ENCODE measurements at regions not wholly inside any gene's neighbourhood (a gene's known extent, or its start where the extent isn't known, plus 50 kb on each side); places are given as distances from the start of the nearest gene placed in this dataset.
"Not testable (repeated sequence)": the region's sequence is repeated elsewhere in the genome, so short reads cannot be mapped to it uniquely, and the experiment has no call there.

- Histone ChIP-seq H3K79me2 (ENCODE audit: insufficient read depth, low read depth) (no peaks in the 10 kb centered on the region), H2AFZ (ENCODE audit: low read depth) (no peak overlapping the region), H3K4me3 (IDR thresholded peaks at IDR 0.05; ENCODE audit: insufficient read depth, low read depth, low read length) (no peak overlapping the region), H3K4me2 (no peak overlapping the region), H3K4me1 (ENCODE audit: low read depth, poor library complexity, severe bottlenecking) (no peaks in the 10 kb centered on the region), H4K20me1 (ENCODE audit: insufficient read depth) (no peaks in the 10 kb centered on the region), H3K27ac (no peak overlapping the region), H3K27me3 (ENCODE audit: insufficient read depth, low read depth) (no peaks in the 10 kb centered on the region), H3K36me3 (ENCODE audit: insufficient read depth) (no peaks in the 10 kb centered on the region), H3K9ac (no peak overlapping the region)
- TF ChIP-seq, protein P1, sequence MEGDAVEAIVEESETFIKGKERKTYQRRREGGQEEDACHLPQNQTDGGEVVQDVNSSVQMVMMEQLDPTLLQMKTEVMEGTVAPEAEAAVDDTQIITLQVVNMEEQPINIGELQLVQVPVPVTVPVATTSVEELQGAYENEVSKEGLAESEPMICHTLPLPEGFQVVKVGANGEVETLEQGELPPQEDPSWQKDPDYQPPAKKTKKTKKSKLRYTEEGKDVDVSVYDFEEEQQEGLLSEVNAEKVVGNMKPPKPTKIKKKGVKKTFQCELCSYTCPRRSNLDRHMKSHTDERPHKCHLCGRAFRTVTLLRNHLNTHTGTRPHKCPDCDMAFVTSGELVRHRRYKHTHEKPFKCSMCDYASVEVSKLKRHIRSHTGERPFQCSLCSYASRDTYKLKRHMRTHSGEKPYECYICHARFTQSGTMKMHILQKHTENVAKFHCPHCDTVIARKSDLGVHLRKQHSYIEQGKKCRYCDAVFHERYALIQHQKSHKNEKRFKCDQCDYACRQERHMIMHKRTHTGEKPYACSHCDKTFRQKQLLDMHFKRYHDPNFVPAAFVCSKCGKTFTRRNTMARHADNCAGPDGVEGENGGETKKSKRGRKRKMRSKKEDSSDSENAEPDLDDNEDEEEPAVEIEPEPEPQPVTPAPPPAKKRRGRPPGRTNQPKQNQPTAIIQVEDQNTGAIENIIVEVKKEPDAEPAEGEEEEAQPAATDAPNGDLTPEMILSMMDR (conservative IDR thresholded peaks at IDR 0.05; ENCODE audit: low read depth, low read length), result no peak
Measured at GRCh38 chr4:15332377-15332776, 95.5 kb upstream of the C1QTNF7 start.

GRCh38 chr4:15333692-15334633 lies 93.9 kb upstream of the C1QTNF7 start:
- H4K20me1 ChIP-seq (ENCODE audit: insufficient read depth), result no peaks in the 10 kb centered on the region
- H3K9ac ChIP-seq, result no peak overlapping the region
- no peak overlapping the region for H3K27ac ChIP-seq
- no peaks in the 10 kb centered on the region for H3K4me1 ChIP-seq (ENCODE audit: low read depth, poor library complexity, severe bottlenecking)
- H3K27me3 ChIP-seq (ENCODE audit: insufficient read depth, low read depth), result no peaks in the 10 kb centered on the region
- no peaks in the 10 kb centered on the region for H3K79me2 ChIP-seq (ENCODE audit: insufficient read depth, low read depth)
- no peak overlapping the region for H2AFZ ChIP-seq (ENCODE audit: low read depth)
- no peak overlapping the region for H3K4me3 ChIP-seq (IDR thresholded peaks at IDR 0.05; ENCODE audit: insufficient read depth, low read depth, low read length)
- TF ChIP-seq, protein P1 (conservative IDR thresholded peaks at IDR 0.05; ENCODE audit: low read depth, low read length), result no peak
- no peaks in the 10 kb centered on the region for H3K36me3 ChIP-seq (ENCODE audit: insufficient read depth)
- H3K4me2 ChIP-seq, result no peak overlapping the region

DNA sequence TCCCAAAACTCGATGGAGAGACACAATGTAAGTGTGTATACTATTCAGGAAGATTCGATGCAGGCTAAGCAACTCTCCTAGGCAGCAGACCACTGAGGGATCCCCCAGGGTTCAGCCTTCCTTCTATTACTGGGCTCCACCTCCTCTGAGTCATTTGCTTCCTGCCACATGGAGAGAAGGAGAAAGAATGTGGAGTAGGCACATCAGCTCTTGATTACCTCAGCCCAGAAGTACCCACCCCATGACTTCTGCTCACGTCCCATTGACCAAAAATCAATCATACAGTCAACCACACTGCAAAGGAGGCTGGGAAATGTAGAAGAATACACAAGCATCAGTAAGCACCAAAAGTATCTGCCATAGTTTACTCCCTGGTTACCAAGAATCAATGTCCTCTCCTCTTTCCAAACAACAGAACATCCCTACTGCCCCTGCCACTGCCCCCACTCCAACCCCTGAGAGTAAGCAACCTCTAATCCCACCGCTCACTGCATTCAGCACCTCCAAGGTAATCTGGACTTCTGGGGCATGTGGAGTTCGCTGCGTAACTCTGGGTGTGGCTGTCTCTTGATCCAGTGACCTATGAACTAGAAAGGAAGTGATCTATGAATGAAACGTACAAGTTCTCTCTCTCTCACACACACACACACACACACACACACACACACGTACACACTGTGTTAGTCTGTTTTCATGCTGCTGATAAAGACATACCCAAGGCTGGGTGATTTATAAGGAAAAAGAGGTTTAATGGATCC lies 91.2 kb upstream of the C1QTNF7 start:
- TF ChIP-seq, protein P1 (conservative IDR thresholded peaks at IDR 0.05; ENCODE audit: low read depth, low read length), result no peak
- Histone ChIP-seq H4K20me1 (ENCODE audit: insufficient read depth) (no peaks in the 10 kb centered on the region), H3K79me2 (ENCODE audit: insufficient read depth, low read depth) (no peaks in the 10 kb centered on the region), H3K27me3 (ENCODE audit: insufficient read depth, low read depth) (no peaks in the 10 kb centered on the region), H3K4me2 (no peak overlapping the region), H2AFZ (ENCODE audit: low read depth) (no peak overlapping the region), H3K36me3 (ENCODE audit: insufficient read depth) (no peaks in the 10 kb centered on the region), H3K4me1 (ENCODE audit: low read depth, poor library complexity, severe bottlenecking) (no peaks in the 10 kb centered on the region), H3K9ac (no peak overlapping the region), H3K4me3 (IDR thresholded peaks at IDR 0.05; ENCODE audit: insufficient read depth, low read depth, low read length) (no peak overlapping the region), H3K27ac (no peak overlapping the region)

DNA sequence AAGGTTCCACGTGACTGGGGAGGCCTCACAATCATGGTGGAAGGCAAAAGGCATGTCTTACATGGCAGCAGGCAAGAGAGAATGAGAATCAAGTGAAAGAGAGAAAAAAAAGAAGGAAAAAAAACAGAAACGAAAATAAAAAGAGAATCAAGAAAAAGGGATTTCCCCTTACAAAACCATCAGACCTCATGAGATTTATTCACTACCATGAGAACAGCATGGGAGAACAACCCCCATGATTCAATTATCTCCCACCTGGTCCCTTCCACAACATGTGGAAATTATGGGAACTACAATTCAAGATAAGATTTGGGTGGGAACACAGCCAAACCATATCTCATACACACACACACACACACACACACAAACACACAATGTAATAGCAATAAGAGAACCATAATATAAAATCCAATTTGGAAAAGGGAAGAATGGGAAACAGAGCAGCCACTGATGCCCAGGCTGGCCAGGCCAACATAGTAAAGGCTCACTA lies 90.6 kb upstream of the C1QTNF7 start:
- not testable (repeated sequence) for H2AFZ ChIP-seq (ENCODE audit: low read depth); H3K4me3 ChIP-seq (IDR thresholded peaks at IDR 0.05; ENCODE audit: insufficient read depth, low read depth, low read length); H3K36me3 ChIP-seq (ENCODE audit: insufficient read depth); H3K27ac ChIP-seq; H3K9ac ChIP-seq; H4K20me1 ChIP-seq (ENCODE audit: insufficient read depth); H3K4me1 ChIP-seq (ENCODE audit: low read depth, poor library complexity, severe bottlenecking); H3K4me2 ChIP-seq; H3K79me2 ChIP-seq (ENCODE audit: insufficient read depth, low read depth); H3K27me3 ChIP-seq (ENCODE audit: insufficient read depth, low read depth)
